IgD-negative memory B cell (primary cell): ENCODE measurements at regions not wholly inside any gene's neighbourhood (a gene's known extent, or its start where the extent isn't known, plus 50 kb on each side); places are given as distances from the start of the nearest gene placed in this dataset.

Source experiments
- H3K27ac Mint-ChIP-seq, 3 donors: one replicate each; pipeline ENCODE4 v1.8.0; 2020 to 2022; ENCODE audit warnings: mild to moderate bottlenecking in 3 of 3, mixed read lengths in 3 of 3, moderate library complexity in 1 of 3
- H3K27me3 Mint-ChIP-seq: one replicate; pipeline ENCODE4 v1.8.0; 2021; ENCODE audit warnings: mixed read lengths
- H3K36me3 Mint-ChIP-seq: one replicate; pipeline ENCODE4 v1.8.0; 2020; ENCODE audit warnings: mild to moderate bottlenecking, mixed read lengths
- H3K4me1 Mint-ChIP-seq, 3 donors: one replicate each; pipeline ENCODE4 v1.8.0; 2020 to 2022; ENCODE audit warnings: mixed read lengths in 3 of 3, mild to moderate bottlenecking in 1 of 3
- H3K4me3 Mint-ChIP-seq, 4 donors: one replicate each; pipeline ENCODE4 v1.8.0; 2020 to 2022; ENCODE audit warnings: mild to moderate bottlenecking in 4 of 4, mixed read lengths in 4 of 4, moderate library complexity in 3 of 4
- H3K9me3 Mint-ChIP-seq, 3 donors: one replicate each; pipeline ENCODE4 v1.8.0; 2020 to 2021; ENCODE audit warnings: mixed read lengths in 3 of 3, mild to moderate bottlenecking in 1 of 3

GRCh38 chr11:33646629-33647028, 54.0 kb downstream of the C11orf91 start:
- no peak overlapping the region for H3K4me3 Mint-ChIP-seq
- no peaks in the 10 kb centered on the region for H3K4me1 Mint-ChIP-seq
- H3K36me3 Mint-ChIP-seq, result no peaks in the 10 kb centered on the region
- peaks cover 7% of the 10 kb centered on the region for H3K27me3 Mint-ChIP-seq
- no peaks in the 10 kb centered on the region for H3K9me3 Mint-ChIP-seq
- H3K27ac Mint-ChIP-seq, result no peak overlapping the region

- peaks cover 7% of the 10 kb centered on the region for H3K27me3 Mint-ChIP-seq
- no peaks in the 10 kb centered on the region for H3K36me3 Mint-ChIP-seq
- no peak overlapping the region for H3K4me3 Mint-ChIP-seq
- H3K27ac Mint-ChIP-seq, result no peak overlapping the region
- H3K4me1 Mint-ChIP-seq, result no peaks in the 10 kb centered on the region
- H3K9me3 Mint-ChIP-seq, result no peaks in the 10 kb centered on the region
Measured at GRCh38 chr11:33646168-33646567, 54.5 kb downstream of the C11orf91 start.

DNA sequence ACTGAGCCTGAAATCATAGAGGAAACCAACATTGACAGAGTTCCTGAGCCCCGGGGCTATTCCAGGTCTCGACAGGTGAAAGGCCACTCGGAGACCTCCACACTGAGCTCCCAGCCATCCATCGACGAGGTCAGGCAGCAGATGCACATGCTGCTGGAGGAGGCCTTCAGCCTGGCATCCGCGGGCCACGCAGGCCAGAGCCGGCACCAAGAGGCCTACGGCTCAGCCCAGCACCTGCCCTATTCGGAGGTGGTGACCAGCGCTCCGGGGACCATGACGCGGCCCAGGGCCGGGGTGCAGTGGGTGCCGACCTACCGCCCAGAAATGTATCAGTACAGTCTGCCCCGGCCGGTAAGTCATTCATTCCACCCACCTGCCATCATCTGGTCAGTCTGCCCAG, 54.9 kb downstream of the C11orf91 start:
- no peaks in the 10 kb centered on the region for H3K9me3 Mint-ChIP-seq
- H3K36me3 Mint-ChIP-seq, result no peaks in the 10 kb centered on the region
- H3K27me3 Mint-ChIP-seq, result peaks cover 7% of the 10 kb centered on the region
- H3K4me1 Mint-ChIP-seq, result no peaks in the 10 kb centered on the region
- H3K27ac Mint-ChIP-seq, result no peak overlapping the region
- no peak overlapping the region for H3K4me3 Mint-ChIP-seq

GRCh38 chr11:33643167-33643824, 57.3 kb downstream of the C11orf91 start:
- H3K4me3 Mint-ChIP-seq, result no peak overlapping the region
- peaks cover 12% of the 10 kb centered on the region for H3K27me3 Mint-ChIP-seq
- H3K4me1 Mint-ChIP-seq, result no peaks in the 10 kb centered on the region
- H3K27ac Mint-ChIP-seq, result no peak overlapping the region
- no peaks in the 10 kb centered on the region for H3K36me3 Mint-ChIP-seq
- H3K9me3 Mint-ChIP-seq, result peaks cover 3 to 7% (median 6%) of the 10 kb centered on the region in 3 donors

- peaks cover 12% of the 10 kb centered on the region for H3K27me3 Mint-ChIP-seq
- H3K27ac Mint-ChIP-seq, result no peak overlapping the region
- H3K4me1 Mint-ChIP-seq, result no peaks in the 10 kb centered on the region
- no peak overlapping the region for H3K4me3 Mint-ChIP-seq
- H3K36me3 Mint-ChIP-seq, result no peaks in the 10 kb centered on the region
- H3K9me3 Mint-ChIP-seq, result peaks cover 3 to 7% (median 6%) of the 10 kb centered on the region in 3 donors
Measured at GRCh38 chr11:33642461-33643166, 58.0 kb downstream of the C11orf91 start.

DNA sequence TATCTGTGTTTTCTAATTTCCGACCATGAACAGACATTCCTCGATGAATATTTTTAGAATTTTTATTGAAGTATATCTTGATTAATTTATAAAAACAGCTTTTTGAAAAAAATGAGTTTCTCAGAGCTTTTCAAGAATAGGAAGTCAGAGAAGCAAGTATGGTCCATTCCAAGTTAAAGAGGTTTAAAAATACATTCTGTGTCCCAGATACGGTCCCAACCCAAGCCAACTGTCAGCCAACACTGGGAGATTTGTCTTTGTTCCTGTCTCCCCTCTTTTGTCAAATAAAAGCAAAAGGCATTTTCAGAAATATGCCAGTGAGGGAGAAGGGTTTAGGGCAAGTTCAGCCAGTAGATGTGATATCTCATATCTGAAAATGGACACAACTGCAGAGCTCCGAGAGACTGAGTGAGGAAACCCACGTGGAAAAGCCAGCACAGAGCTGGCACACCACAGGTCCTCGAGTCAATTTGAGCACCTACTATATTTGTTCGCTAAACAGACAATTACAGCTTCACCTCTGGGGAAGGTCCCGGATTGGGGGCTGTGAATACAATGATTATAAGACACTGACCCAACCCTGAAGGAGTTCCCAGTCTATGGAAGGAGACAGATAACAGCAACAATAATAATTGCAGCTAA, 59.8 kb downstream of the C11orf91 start:
- Mint-ChIP-seq H3K4me3 (no peak overlapping the region), H3K4me1 (no peaks in the 10 kb centered on the region), H3K27ac (no peak overlapping the region), H3K27me3 (peaks cover 12% of the 10 kb centered on the region), H3K36me3 (no peaks in the 10 kb centered on the region), H3K9me3 (peaks cover 3 to 7% (median 6%) of the 10 kb centered on the region in 3 donors)

DNA sequence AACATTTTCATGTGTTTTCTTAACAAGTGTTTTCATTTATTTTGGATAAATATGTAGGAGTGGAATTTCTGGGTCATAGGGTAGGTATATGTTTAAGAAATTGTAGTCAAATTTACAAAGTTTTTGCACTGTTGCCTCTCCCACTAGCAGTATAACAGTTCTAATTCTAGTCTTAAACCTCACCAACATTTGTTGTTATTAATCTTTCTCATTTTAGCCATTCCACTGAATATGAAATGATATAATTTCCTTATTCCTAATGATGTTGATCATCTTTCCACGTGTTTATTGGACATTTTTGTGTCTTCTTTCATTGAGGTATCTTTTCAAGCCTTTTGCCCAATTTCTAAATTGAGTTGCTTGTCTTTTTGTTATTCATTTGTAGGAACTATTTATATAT, 62.0 kb downstream of the C11orf91 start:
- H3K27ac Mint-ChIP-seq, result no peak overlapping the region
- H3K4me1 Mint-ChIP-seq, result no peaks in the 10 kb centered on the region
- H3K9me3 Mint-ChIP-seq, result peaks cover 3 to 7% (median 6%) of the 10 kb centered on the region in 3 donors
- no peaks in the 10 kb centered on the region for H3K36me3 Mint-ChIP-seq
- H3K27me3 Mint-ChIP-seq, result peaks cover 14% of the 10 kb centered on the region
- no peak overlapping the region for H3K4me3 Mint-ChIP-seq

GRCh38 chr11:33636104-33636503, 64.5 kb downstream of the C11orf91 start:
- H3K4me3 Mint-ChIP-seq, result no peak overlapping the region
- no peaks in the 10 kb centered on the region for H3K4me1 Mint-ChIP-seq
- peaks cover 3 to 7% (median 7%) of the 10 kb centered on the region in 3 donors for H3K9me3 Mint-ChIP-seq
- H3K27me3 Mint-ChIP-seq, result peaks cover 9% of the 10 kb centered on the region
- H3K27ac Mint-ChIP-seq, result no peak overlapping the region
- no peaks in the 10 kb centered on the region for H3K36me3 Mint-ChIP-seq

DNA sequence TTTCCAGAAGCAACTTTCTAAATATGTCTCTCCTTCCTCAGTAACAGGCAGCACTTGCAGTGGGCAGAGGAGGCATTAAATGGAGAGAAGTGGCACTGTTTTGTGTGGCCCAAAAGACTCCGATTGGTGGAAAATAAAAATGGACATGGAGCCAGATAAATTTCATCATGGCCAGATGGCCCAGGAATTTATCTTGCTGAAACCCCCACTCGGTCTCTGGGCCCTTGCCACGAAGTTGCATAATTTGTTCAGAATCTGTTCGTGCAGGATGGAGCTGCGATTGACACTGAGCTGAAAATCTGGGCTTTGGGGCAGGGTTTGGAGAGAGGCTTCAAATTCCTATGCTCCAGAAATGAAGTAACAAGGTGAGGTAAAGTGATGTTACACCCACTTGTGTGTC, 65.5 kb downstream of the C11orf91 start:
- peaks cover 9% of the 10 kb centered on the region for H3K27me3 Mint-ChIP-seq
- no peaks in the 10 kb centered on the region for H3K4me1 Mint-ChIP-seq
- H3K9me3 Mint-ChIP-seq, result peaks cover 3 to 7% (median 7%) of the 10 kb centered on the region in 3 donors
- no peak overlapping the region for H3K4me3 Mint-ChIP-seq
- no peak overlapping the region for H3K27ac Mint-ChIP-seq
- no peaks in the 10 kb centered on the region for H3K36me3 Mint-ChIP-seq

- Mint-ChIP-seq H3K9me3 (peaks cover 3 to 7% (median 7%) of the 10 kb centered on the region in 3 donors), H3K27me3 (peaks cover 9% of the 10 kb centered on the region), H3K4me3 (no peak overlapping the region), H3K36me3 (no peaks in the 10 kb centered on the region), H3K4me1 (no peaks in the 10 kb centered on the region), H3K27ac (peak overlapping the region in 1 of 3 donors; percentile 24)
Measured at GRCh38 chr11:33634291-33634834, 66.3 kb downstream of the C11orf91 start.

DNA sequence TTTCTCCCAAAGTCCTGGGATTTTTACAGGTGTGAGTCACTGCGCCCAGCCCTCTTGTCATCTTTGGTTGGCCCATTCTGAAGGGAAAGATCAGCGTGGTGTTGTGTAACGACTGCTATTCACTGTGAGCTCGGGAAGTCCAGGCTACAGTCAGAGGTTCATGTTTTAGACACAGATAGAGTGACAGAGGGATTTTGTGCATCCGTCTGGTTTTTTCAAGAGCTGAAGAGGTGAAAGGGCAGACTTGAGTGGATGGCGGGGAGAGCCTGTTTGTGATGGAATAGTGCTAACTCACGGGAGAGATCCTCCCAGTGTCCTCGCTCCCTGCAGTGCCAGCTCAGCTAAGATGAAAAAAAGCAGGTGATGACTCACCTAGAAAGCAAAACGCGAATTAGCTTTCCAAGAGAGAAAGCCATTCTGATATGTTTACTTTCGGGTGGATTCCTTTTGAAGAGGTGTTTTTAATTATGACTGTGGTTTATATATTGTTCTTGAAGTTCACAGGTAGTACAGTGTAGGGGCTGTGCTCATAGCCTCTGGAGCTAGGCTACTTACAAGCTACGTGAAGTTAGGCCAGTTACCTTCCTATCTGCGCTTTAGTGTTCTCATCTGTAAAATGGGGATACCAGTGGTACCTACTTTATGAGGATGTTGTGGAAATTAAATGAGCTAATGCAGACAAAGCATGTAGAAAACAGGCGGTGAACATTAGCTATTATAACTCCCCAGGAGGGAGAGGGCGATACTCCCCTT, 67.2 kb downstream of the C11orf91 start:
- Mint-ChIP-seq H3K27ac (no peak overlapping the region), H3K4me3 (peak overlapping the region in 1 of 4 donors; percentile 1), H3K36me3 (no peaks in the 10 kb centered on the region), H3K4me1 (no peaks in the 10 kb centered on the region), H3K9me3 (peaks cover 0 to 4% (median under 1%) of the 10 kb centered on the region in 3 donors), H3K27me3 (peaks cover 4% of the 10 kb centered on the region)

GRCh38 chr11:33631749-33632091, 68.9 kb downstream of the C11orf91 start:
- Mint-ChIP-seq H3K4me1 (no peaks in the 10 kb centered on the region), H3K27ac (no peak overlapping the region), H3K4me3 (no peak overlapping the region), H3K9me3 (peaks cover 0 to 3% (median 0%) of the 10 kb centered on the region in 3 donors), H3K36me3 (no peaks in the 10 kb centered on the region), H3K27me3 (peaks cover 4% of the 10 kb centered on the region)

- Mint-ChIP-seq H3K4me3 (peak overlapping the region in 1 of 4 donors; percentile 56), H3K9me3 (peaks cover 0 to 3% (median 0%) of the 10 kb centered on the region in 3 donors), H3K27me3 (peaks cover 4% of the 10 kb centered on the region), H3K27ac (no peak overlapping the region), H3K36me3 (no peaks in the 10 kb centered on the region), H3K4me1 (no peaks in the 10 kb centered on the region)
Measured at GRCh38 chr11:33630936-33631748, 69.5 kb downstream of the C11orf91 start.

DNA sequence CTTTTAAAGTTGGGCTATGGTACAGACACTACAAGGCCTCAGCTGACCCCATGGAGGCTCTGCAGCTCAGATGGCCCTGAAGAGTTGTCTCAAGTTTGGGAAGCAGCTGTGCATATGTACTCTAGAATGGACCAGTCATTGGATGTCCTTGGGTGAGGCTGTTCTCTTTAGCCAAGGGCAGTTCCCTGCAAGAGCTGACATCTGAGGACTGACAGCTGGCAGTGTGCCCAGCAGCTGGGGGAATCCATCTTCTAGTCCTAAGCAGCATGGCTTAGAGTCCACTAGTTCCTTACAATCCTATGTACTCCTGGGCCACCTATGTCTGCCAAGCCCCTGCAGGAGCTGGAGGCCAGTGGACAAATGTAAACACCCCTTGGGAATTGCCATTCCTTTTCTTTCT, 76.5 kb downstream of the C11orf91 start:
- Mint-ChIP-seq H3K36me3 (no peaks in the 10 kb centered on the region), H3K4me1 (no peaks in the 10 kb centered on the region), H3K4me3 (no peak overlapping the region), H3K27me3 (peaks cover 3% of the 10 kb centered on the region), H3K9me3 (peaks cover 0 to 3% (median 0%) of the 10 kb centered on the region in 3 donors), H3K27ac (no peak overlapping the region)
